IMR-90 (cell line): ENCODE measurements at regions not wholly inside any gene's neighbourhood (a gene's known extent, or its start where the extent isn't known, plus 50 kb on each side); places are given as distances from the start of the nearest gene placed in this dataset.

Experiments
- ATAC-seq: fragments of 200-7000 bp; cut with Tn5 transposase; 2 replicates; pipeline ENCODE4 v1.9.1; 2020; ENCODE audit warnings: low read depth, mild to moderate bottlenecking, moderate library complexity
- BruUV-seq: library from RNA; stranded (reverse); fragments of 400-500 nt; replicated peaks from 2 replicates; lab custom pipeline; 2021; lab: Mats Ljungman, UMichigan
- CTCF ChIA-PET: fragments of 300-600 bp; formaldehyde crosslinking; extraction: SDS; loops from one replicate; lab custom pipeline; 2021; ENCODE audit warnings: antibody characterized with exemption; lab: Yijun Ruan, JAX
- POLR2A ChIA-PET: fragments of 300-600 bp; sonication (Branson Sonifier 250); formaldehyde crosslinking; loops from one replicate; lab custom pipeline; 2022; ENCODE audit warnings: antibody characterized with exemption; ENCODE audit not compliant: unreplicated experiment; lab: Charles Lee
- DNase-seq: peaks from one replicate; pipeline ENCODE4 v3.0.0; 2013
- H2AFZ ChIP-seq: replicated peaks from 2 replicates; pipeline ENCODE3; 2013; ENCODE audit warnings: low read length, mild to moderate bottlenecking; ENCODE audit not compliant: poor library complexity
- H2AK5ac ChIP-seq: 2 replicates; pipeline ENCODE4 v1.6.1; 2013; ENCODE audit warnings: low read depth, low read length, inconsistent platforms
- H2AK9ac ChIP-seq: replicated peaks from 2 replicates; pipeline ENCODE3; 2013; ENCODE audit warnings: mild to moderate bottlenecking, low read depth, low read length, moderate library complexity; ENCODE audit not compliant: poor library complexity
- H2BK120ac ChIP-seq: 2 replicates; pipeline ENCODE4 v1.6.1; 2013; ENCODE audit warnings: low read depth, low read length, inconsistent platforms
- H2BK15ac ChIP-seq: 3 replicates; pipeline ENCODE4 v1.6.1; 2013; ENCODE audit warnings: low read depth, low read length, inconsistent platforms
- H2BK20ac ChIP-seq: 2 replicates; pipeline ENCODE4 v1.6.1; 2013; ENCODE audit warnings: low read depth, mild to moderate bottlenecking, inconsistent platforms, low read length, moderate library complexity
- H2BK5ac ChIP-seq: 2 replicates; pipeline ENCODE4 v1.6.1; 2013; ENCODE audit warnings: mild to moderate bottlenecking, low read depth, low read length, inconsistent platforms; ENCODE audit not compliant: poor library complexity, severe bottlenecking
- H3K14ac ChIP-seq: replicated peaks from 2 replicates; pipeline ENCODE4 v1.6.1; 2013; ENCODE audit warnings: low read depth, low read length, inconsistent platforms
- H3K18ac ChIP-seq: 2 replicates; pipeline ENCODE4 v1.6.1; 2013; ENCODE audit warnings: low read depth, low read length, control low read depth
- H3K23ac ChIP-seq: 2 replicates; pipeline ENCODE4 v1.6.1; 2013; ENCODE audit warnings: low read depth, low read length, inconsistent platforms
- H3K27ac ChIP-seq: 2 replicates; pipeline ENCODE4 v1.5.1; 2013; ENCODE audit warnings: mild to moderate bottlenecking, control low read depth, low read length; ENCODE audit not compliant: insufficient read depth
- H3K27me3 ChIP-seq: 2 replicates; pipeline ENCODE4 v1.6.1; 2013; ENCODE audit warnings: low read length; ENCODE audit not compliant: control insufficient read depth, insufficient read depth
- H3K36me3 ChIP-seq: 2 replicates; pipeline ENCODE4 v1.6.1; 2013; ENCODE audit warnings: low read length, mixed read lengths; ENCODE audit not compliant: control insufficient read depth, insufficient read depth
- H3K4ac ChIP-seq: 2 replicates; pipeline ENCODE4 v1.6.1; 2013; ENCODE audit warnings: low read depth, low read length, inconsistent platforms
- H3K4me1 ChIP-seq: 2 replicates; pipeline ENCODE4 v1.6.1; 2013; ENCODE audit warnings: low read length, mixed read lengths; ENCODE audit not compliant: control insufficient read depth, insufficient read depth
- H3K4me2 ChIP-seq: 2 replicates; pipeline ENCODE4 v1.6.1; 2013; ENCODE audit warnings: low read depth, mild to moderate bottlenecking, control low read depth, low read length, moderate library complexity
- H3K4me3 ChIP-seq: 2 replicates; pipeline ENCODE4 v1.5.1; 2013; ENCODE audit warnings: low read depth, mild to moderate bottlenecking, control low read depth, low read length, moderate library complexity; ENCODE audit not compliant: insufficient read depth
- H3K56ac ChIP-seq: 2 replicates; pipeline ENCODE4 v1.6.1; 2013; ENCODE audit warnings: low read length, inconsistent platforms; ENCODE audit not compliant: insufficient read depth; ENCODE audit errors: extremely low read depth
- H3K79me1 ChIP-seq, 2 experiments: 2 replicates each; pipeline ENCODE4 v1.6.1; 2013; ENCODE audit warnings: low read length in 2 of 2, inconsistent platforms in 1 of 2, low read depth in 1 of 2
- H3K9ac ChIP-seq: 2 replicates; pipeline ENCODE4 v1.6.1; 2013; ENCODE audit warnings: low read depth, low read length, control low read depth
- H3K9me1 ChIP-seq: 2 replicates; pipeline ENCODE4 v1.6.1; 2013; ENCODE audit warnings: low read length, inconsistent platforms; ENCODE audit not compliant: insufficient read depth
- H3K9me3 ChIP-seq: 2 replicates; pipeline ENCODE4 v1.6.1; 2013; ENCODE audit warnings: low read length; ENCODE audit not compliant: control insufficient read depth, insufficient read depth
- H4K20me1 ChIP-seq: 2 replicates; pipeline ENCODE4 v1.6.1; 2013; ENCODE audit warnings: low read length, inconsistent platforms; ENCODE audit not compliant: insufficient read depth
- H4K5ac ChIP-seq: 2 replicates; pipeline ENCODE4 v1.6.1; 2013; ENCODE audit warnings: mild to moderate bottlenecking, low read depth, low read length, control low read depth
- H4K8ac ChIP-seq, 2 experiments: 2 replicates each; pipeline ENCODE4 v1.6.1; 2013; ENCODE audit warnings: low read depth in 2 of 2, low read length in 2 of 2, control low read depth in 1 of 2, inconsistent platforms in 1 of 2
- H4K91ac ChIP-seq: 2 replicates; pipeline ENCODE4 v1.6.1; 2013; ENCODE audit warnings: low read depth, low read length, inconsistent platforms; ENCODE audit not compliant: insufficient read depth
- BHLHE40 ChIP-seq: fragments of 150-350 bp; IDR thresholded peaks from 2 replicates; pipeline ENCODE4 v1.6.1; 2016; ENCODE audit warnings: mild to moderate bottlenecking, low read depth, low read length
- FOS ChIP-seq: fragments of 150-350 bp; IDR thresholded peaks from 2 replicates; pipeline ENCODE4 v1.6.1; 2016; ENCODE audit warnings: low read depth, low read length
- WGBS, 2 experiments: methylation state at CpG; one replicate each; pipeline versions ENCODE4 v1.1.5 to v1.1.7; 2013; ENCODE audit warnings: missing lambda C conversion rate in 2 of 2; ENCODE audit not compliant: insufficient read length in 1 of 2; ENCODE audit errors: extremely low coverage in 2 of 2; 5-methylcytosine and 5-hydroxymethylcytosine counted together
- dilution Hi-C: fragments of 300-500 bp; cut with HindIII; formaldehyde crosslinking; loops from one replicate; pipeline ENCODE4 v1.14.3; 2018; ENCODE audit warnings: low sequenced_read_pairs; ENCODE audit not compliant: unreplicated experiment
- in situ Hi-C: fragments of 300-500 bp; cut with MboI; formaldehyde crosslinking; loops from 3 replicates; pipeline ENCODE4 v1.14.3; 2019; ENCODE audit warnings: low sequenced_read_pairs, inconsistent platforms, mixed read lengths
- intact Hi-C: fragments of 100-400 bp; cut with micrococcal nuclease; formaldehyde crosslinking; loops from 2 replicates; pipeline ENCODE4 v1.10.0; 2022
- TF ChIP-seq, protein P1 (sequence below): conservative IDR thresholded peaks from 2 replicates; pipeline ENCODE4 v1.5.1; 2012; ENCODE audit warnings: mild to moderate bottlenecking, low read depth, low read length, improper control_type of control experiment
- TF ChIP-seq, protein P2 (sequence below): fragments of 150-350 bp; IDR thresholded peaks from 2 replicates; pipeline ENCODE4 v1.6.1; 2017; ENCODE audit warnings: mild to moderate bottlenecking, antibody characterized with exemption, low read length, low read depth

DNA sequence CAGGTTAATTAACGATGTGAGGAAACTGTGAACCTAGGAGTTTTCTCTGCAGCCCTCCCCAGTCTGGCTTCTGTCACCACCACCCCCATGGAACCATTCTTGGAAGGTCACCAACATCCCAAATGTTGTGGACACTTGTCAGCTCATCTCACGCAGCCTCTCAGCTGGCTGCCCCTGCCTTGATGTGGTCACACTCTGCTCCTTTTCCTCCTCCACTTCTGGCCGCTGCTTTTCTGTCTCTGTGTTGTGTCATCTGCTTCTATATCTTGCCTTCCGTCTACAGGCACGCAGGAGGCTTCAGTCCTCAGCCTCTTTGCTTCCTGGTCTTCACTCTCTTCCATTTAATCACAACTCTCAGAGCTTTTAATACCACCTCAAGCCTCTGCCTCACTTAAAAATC is 371.5 kb upstream of the SLIT2 start:
- H4K91ac ChIP-seq = no peak overlapping the region
- no peaks in the 10 kb centered on the region for H4K20me1 ChIP-seq
- no peak overlapping the region for H3K14ac ChIP-seq
- no peak overlapping the region for H2BK5ac ChIP-seq
- H3K4me2 ChIP-seq = no peak overlapping the region
- no peaks in the 10 kb centered on the region for H3K79me1 ChIP-seq
- peak overlapping the region; percentile 56 for H2BK120ac ChIP-seq
- intact Hi-C loops (loop anchor here (10.0 kb wide), 1 partner anchor 575 kb away; no protein-coding TSS in a partner anchor), dilution Hi-C loops (no loop called here), in situ Hi-C loops (no loop called here)
- H3K9me1 ChIP-seq = no peaks in the 10 kb centered on the region; the same call in 1 of the 2 replicates
- H4K5ac ChIP-seq = 0 out of 2 replicates have a peak overlapping the region, but pooled peaks have one; percentile 8
- H4K8ac ChIP-seq = peak overlapping the region in 1 of 2 experiments; percentile 17; a peak in 1 of 4 replicates
- BruUV-seq = no TSS peak
- H3K9me3 ChIP-seq = no peaks in the 10 kb centered on the region
- peak overlapping the region; percentile 71 for H2AFZ ChIP-seq
- H3K36me3 ChIP-seq = no peaks in the 10 kb centered on the region
- no peak overlapping the region for H3K18ac ChIP-seq
- DNase-seq (peak; percentile 12), ATAC-seq (no peak)
- no peak overlapping the region; the same call in 1 of the 2 replicates for H2BK20ac ChIP-seq
- H2BK15ac ChIP-seq = no peak overlapping the region
- no peak overlapping the region for H3K27ac ChIP-seq
- no peak overlapping the region for H3K4me3 ChIP-seq
- H3K56ac ChIP-seq = no peak overlapping the region
- no peak overlapping the region for H3K23ac ChIP-seq
- no peak for TF ChIP-seq BHLHE40
- TF ChIP-seq, protein P1, sequence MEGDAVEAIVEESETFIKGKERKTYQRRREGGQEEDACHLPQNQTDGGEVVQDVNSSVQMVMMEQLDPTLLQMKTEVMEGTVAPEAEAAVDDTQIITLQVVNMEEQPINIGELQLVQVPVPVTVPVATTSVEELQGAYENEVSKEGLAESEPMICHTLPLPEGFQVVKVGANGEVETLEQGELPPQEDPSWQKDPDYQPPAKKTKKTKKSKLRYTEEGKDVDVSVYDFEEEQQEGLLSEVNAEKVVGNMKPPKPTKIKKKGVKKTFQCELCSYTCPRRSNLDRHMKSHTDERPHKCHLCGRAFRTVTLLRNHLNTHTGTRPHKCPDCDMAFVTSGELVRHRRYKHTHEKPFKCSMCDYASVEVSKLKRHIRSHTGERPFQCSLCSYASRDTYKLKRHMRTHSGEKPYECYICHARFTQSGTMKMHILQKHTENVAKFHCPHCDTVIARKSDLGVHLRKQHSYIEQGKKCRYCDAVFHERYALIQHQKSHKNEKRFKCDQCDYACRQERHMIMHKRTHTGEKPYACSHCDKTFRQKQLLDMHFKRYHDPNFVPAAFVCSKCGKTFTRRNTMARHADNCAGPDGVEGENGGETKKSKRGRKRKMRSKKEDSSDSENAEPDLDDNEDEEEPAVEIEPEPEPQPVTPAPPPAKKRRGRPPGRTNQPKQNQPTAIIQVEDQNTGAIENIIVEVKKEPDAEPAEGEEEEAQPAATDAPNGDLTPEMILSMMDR = no peak
- TF ChIP-seq, protein P2, sequence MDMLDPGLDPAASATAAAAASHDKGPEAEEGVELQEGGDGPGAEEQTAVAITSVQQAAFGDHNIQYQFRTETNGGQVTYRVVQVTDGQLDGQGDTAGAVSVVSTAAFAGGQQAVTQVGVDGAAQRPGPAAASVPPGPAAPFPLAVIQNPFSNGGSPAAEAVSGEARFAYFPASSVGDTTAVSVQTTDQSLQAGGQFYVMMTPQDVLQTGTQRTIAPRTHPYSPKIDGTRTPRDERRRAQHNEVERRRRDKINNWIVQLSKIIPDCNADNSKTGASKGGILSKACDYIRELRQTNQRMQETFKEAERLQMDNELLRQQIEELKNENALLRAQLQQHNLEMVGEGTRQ = no peak
- no peak for TF ChIP-seq FOS
- H3K4ac ChIP-seq = peak overlapping the region; percentile 57
- H3K27me3 ChIP-seq = no peaks in the 10 kb centered on the region; the same call in 1 of the 2 replicates
- H3K9ac ChIP-seq = no peak overlapping the region
- POLR2A ChIA-PET = no interaction called here
- CTCF ChIA-PET = no interaction called here
- WGBS, 2 experiments = 28% methylated on average over 3 of the region's 5 CpGs; no CpG with 5 or more reads in 1 of the 2 experiments
- no peak overlapping the region for H2AK5ac ChIP-seq
- H3K4me1 ChIP-seq = peaks cover 4% of the 10 kb centered on the region
- H2AK9ac ChIP-seq = no peak overlapping the region
